NCI-H1092 treated with DMSO at 0.1 percent for 48 hours (cell line): ENCODE measurements at regions not wholly inside any gene's neighbourhood (a gene's known extent, or its start where the extent isn't known, plus 50 kb on each side); places are given as distances from the start of the nearest gene placed in this dataset.
A peak's percentile ranks its signal among the peaks of the same experiment; 100 is the strongest.

Experiments
- DNase-seq: peaks from one replicate; lab custom pipeline; 2025; lab: John Stamatoyannopoulos, UW

DNA sequence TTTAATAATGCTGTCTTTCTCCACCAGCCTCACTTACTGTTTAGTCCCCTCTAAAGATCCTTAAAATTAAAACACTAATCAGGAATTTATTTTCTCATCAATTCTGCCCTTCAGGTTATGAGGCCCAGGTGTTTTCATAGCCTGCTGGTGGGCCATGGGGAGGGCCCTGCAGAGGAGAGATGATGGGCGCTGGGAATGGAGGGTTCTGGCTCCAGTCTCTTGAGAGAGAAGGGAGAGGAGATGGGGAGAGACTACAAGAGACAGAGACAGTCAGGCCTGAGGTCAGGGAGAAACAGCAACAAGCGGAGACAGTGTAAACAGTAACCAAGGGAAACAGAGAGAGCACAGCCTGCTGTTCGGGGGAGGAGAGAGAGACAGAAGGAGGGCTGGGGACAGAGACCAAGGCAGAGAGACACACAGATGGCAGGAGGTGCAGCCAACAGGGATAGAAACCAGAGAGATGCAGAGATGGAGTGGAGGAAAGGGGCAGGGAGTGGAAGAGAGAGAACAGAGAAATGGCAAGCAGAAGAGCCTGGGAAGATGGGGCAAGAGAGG, 187.3 kb upstream of the SYT13 start:
- peak; percentile 66 for DNase-seq

DNA sequence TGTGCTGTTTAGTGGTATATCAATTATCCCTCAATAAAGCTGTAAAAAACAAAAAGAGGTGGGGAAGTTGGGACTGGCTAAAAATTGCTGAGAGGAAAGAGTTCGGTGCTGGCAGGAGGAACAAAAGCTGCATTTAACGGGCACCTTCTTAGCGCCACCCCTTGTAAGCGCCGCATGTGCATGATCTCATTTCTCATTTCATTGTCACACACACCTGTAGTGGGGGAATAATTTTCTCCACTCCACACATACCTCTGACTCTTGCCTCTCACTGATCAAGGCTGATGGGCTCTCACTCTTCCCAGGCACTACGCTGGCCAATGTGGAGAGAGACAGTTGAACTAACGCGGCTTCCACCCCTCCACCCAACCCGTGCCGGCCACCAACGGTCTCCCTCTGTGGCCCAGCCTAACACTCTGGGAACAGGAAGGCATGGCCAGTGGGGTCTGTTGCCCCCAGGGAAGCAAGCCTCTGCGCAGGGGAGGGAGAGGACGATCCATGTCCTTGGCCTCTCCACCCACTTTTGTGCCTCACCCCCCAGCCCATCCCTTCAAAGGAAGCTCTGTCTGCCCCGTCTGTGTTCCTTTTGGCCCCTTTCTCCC, 186.7 kb upstream of the SYT13 start:
- DNase-seq = no peak

DNA sequence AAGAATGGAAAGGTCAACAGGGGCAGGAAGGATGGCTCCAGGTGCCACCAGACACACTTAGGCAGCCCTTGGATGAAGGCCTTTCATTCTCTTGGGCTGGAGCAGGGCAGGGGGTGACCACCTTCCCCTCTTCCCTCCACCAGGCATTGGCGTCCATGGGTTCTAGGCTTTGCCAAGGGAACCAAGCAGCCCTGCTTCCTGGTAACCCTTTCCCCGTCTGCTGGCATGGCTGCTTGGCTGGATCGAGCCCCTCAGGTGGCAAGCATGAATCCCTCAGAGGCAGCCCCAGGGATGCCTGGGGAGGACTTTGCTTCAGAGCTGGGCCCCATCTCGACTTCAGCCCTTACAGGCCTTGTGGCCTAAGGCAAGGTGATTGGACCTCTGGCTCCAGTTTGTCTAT, 185.1 kb upstream of the SYT13 start:
- no peak for DNase-seq

- DNase-seq = no peak
These were observed 184.6 kb upstream of the SYT13 start for GRCh38 chr11:45470794-45471167.

- no peak for DNase-seq
These were observed 184.1 kb upstream of the SYT13 start for GRCh38 chr11:45470151-45470793.

DNA sequence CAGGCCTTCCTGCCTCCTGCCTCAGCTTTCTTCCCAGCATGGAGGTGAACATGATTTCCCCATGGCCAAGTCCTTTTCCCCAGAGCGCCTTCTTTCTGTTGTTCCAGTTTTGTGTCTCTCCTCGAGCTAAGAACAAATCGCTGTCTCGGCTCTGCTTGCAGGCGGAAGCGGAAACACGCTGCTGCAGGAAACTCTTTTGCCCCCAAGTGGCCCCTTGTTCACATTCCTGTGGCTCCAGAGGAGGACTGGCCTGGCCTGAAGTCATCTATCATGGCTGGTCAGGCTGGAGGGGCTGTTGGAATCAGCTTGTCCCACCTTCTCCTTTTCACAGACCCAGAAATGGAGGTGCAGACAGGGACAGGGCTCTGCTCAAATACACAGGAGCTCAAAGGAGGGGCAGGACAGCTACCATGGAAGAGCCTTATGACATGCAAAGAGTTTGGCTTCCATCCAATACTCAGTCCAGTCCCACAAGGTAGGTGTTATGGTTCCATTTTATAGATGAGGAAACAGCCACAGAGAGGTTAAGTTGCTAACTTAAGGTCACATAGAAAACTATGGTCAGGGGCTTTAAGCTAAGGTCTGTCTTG, 182.2 kb upstream of the SYT13 start:
- DNase-seq = no peak

DNA sequence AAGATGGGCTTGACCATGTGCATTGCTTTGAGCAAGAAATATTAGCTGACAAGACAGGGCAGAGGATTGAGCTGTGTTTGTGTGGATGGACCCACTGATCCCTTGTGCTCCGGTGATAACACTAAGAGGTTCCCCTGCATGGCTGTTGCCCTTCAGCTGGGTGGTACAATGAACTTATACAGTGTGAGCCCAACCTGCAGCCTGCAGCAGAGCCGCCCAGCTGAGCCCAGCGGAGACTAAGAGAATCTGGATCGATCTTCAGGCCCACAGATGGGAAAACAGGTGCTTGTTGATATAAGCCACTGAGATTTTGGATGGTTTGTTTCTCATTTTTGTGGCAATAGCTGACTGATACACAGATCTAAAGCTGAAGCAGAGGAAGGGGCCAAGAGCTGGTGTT, 177.4 kb upstream of the SYT13 start:
- DNase-seq = no peak

DNA sequence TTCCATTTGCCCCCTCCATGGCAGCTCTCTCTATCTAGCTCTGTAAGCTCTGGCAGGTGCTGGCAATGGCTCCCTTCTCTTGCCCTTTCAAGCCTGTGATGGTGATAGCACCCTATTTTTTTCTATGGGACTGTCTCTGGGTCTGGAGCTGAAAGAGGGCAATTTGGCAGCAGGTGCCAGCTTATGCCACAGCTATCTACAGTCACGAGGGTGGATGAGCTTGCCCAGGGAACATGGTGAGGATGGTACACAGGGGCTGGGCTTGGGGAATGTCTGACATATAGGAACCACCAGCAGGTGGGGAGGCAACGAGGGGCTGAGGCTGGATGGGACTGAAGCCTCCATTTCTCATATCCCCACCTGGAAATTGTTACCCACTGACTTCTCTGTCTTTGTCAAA, 175.4 kb upstream of the SYT13 start:
- DNase-seq = no peak

- no peak for DNase-seq
These were observed 173.3 kb upstream of the SYT13 start for GRCh38 chr11:45459491-45459890.

DNA sequence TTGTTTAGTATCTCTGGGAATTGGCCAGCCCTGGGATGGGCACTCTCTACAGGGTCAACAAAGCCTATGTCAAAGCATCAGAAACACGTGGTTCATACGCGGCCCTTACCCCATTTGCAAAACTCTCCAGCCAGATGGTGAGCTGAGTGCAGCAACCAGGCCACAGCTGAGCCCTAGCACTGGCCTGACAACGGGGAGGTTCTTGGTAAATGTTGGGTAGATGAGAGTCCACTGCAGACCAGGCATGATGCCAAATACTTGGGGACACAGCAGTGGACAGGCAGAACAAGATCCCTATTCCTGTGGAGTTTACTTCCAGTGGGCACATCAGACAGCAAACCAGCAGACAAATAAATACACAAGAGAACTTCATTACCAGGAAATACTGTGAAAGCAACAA, 172.1 kb upstream of the SYT13 start:
- no peak for DNase-seq

DNA sequence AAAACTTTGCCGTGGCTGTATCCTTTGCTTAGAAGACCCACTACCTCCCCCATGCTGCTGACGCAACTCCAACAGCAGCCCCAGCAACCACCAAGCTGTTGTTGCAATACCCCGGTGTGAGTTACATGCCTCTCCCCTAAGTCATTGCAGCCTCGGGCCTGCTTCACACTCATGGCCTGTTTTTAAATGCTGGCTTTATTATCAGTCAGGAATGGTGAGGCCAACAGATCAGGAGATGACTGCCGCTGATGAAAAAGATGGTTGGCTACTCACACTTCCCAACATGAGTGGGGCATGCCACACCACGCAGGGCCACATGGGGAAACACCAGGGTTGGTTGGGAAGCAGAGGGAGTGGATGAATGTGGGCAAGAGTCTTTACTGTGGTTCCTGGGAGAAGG, 171.5 kb upstream of the SYT13 start:
- DNase-seq = no peak

GRCh38 chr11:45456686-45457085, 170.5 kb upstream of the SYT13 start:
- DNase-seq = no peak

GRCh38 chr11:45455536-45455935, 169.4 kb upstream of the SYT13 start:
- DNase-seq = no peak

GRCh38 chr11:45454917-45455401, 168.8 kb upstream of the SYT13 start:
- no peak for DNase-seq

- no peak for DNase-seq
These were observed 167.6 kb upstream of the SYT13 start for GRCh38 chr11:45453721-45454120.

- DNase-seq = no peak
These were observed 165.8 kb upstream of the SYT13 start for GRCh38 chr11:45451766-45452440.

- no peak for DNase-seq
These were observed 164.0 kb upstream of the SYT13 start for GRCh38 chr11:45450189-45450588.

GRCh38 chr11:45449036-45449601, 163.0 kb upstream of the SYT13 start:
- no peak for DNase-seq

DNA sequence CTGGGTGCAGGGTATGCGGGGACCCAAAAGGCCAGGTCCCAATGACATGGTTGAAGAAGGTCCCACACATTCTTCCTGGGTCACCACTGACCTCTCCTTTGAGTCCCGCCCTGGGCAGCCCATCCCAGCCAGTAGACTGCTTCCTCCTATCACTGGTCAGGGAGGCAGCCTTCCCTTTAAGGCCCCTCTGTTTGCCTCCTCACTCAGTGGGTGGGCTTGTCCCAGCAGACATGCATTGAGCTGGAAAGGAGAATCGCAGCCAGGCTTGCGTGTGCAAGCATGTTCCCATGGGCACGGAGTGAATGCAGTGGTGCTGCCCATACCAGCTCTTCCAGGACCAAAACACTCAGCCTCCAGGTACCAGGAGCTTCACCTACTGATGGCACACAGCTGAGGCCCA, 162.4 kb upstream of the SYT13 start:
- no peak for DNase-seq

DNA sequence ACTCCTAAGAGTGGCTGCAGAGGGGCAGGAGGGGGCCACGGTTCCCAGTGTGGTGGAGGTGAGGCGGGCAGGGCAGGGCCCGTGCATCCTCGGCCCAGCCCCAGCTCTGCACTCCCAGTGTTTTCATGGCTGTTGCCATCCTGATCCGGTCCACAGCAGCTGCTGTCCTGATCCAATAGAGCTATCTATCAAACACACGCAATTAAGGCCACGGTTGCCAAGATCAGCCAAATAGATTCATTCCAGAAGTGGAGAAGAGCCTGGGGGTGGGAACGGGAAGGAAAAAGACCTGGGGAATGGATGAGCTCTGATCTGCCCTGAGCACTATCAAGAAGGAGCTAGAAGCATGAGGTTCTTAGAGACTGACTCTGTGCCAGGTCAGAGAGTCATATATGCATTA, 160.9 kb upstream of the SYT13 start:
- DNase-seq = no peak

DNA sequence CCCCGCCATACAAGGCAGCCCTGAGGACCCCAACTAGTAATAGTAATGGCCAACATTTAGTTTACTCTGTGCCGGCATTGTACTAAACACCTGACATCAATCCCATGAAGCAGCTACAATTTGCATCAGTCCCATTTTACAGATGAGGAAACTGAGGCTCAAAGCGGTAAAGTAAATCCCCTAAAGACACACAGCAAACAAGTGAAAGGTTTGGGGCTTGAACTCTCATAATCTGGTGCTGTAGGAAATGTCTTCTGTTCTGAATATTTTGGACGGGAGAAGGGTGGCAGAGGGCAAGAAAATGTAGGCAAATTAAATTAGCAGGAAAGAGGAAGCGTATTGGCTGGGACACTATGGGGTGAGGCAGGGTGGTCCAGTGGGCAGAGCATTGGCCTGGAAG, 160.3 kb upstream of the SYT13 start:
- DNase-seq = no peak

- no peak for DNase-seq
These were observed 158.7 kb upstream of the SYT13 start for GRCh38 chr11:45444796-45445195.

- DNase-seq = no peak
These were observed 154.0 kb upstream of the SYT13 start for GRCh38 chr11:45440111-45440510.
